Panc1 (cell line): ENCODE measurements at regions not wholly inside any gene's neighbourhood (a gene's known extent, or its start where the extent isn't known, plus 50 kb on each side); places are given as distances from the start of the nearest gene placed in this dataset.

ENCODE experiments used
- ATAC-seq: fragments of 200-7000 bp; cut with Tn5 transposase; 2 replicates; pipeline ENCODE4 v1.9.1; 2020; ENCODE audit warnings: mild to moderate bottlenecking, moderate library complexity
- BruUV-seq: library from RNA; stranded (reverse); fragments of 400-500 nt; replicated peaks from 2 replicates; lab custom pipeline; 2021; lab: Mats Ljungman, UMichigan
- CTCF ChIA-PET: fragments of 300-600 bp; sonication (Branson Sonifier 250); formaldehyde crosslinking; loops from one replicate; lab custom pipeline; 2022; ENCODE audit warnings: antibody characterized with exemption; lab: Charles Lee
- POLR2A ChIA-PET: fragments of 300-600 bp; sonication (Branson Sonifier 250); formaldehyde crosslinking; loops from one replicate; lab custom pipeline; 2022; ENCODE audit warnings: antibody characterized with exemption; lab: Charles Lee
- DNase-seq: peaks from one replicate; pipeline ENCODE4 v3.0.0-alpha.2; 2010; ENCODE audit warnings: low read depth, low spot score
- H3K27ac ChIP-seq: 2 replicates; pipeline ENCODE4 v1.5.1; 2011; ENCODE audit warnings: mild to moderate bottlenecking, low read length, inconsistent platforms
- H3K27me3 ChIP-seq: fragments of 200-500 bp; sonication (Bioruptor generic); 2 replicates; pipeline ENCODE4 v1.6.0; 2014; ENCODE audit warnings: low read length, inconsistent platforms; ENCODE audit not compliant: control insufficient read depth, insufficient read depth
- H3K36me3 ChIP-seq: fragments of 200-500 bp; sonication (Bioruptor generic); 2 replicates; pipeline ENCODE4 v1.5.1; 2014; ENCODE audit warnings: inconsistent platforms, mild to moderate bottlenecking, low read length, moderate library complexity; ENCODE audit not compliant: control insufficient read depth, insufficient read depth
- H3K4me1 ChIP-seq: 2 replicates; pipeline ENCODE4 v1.5.1; 2011; ENCODE audit warnings: inconsistent platforms, mild to moderate bottlenecking, low read length, moderate library complexity; ENCODE audit not compliant: control insufficient read depth, insufficient read depth
- H3K4me3 ChIP-seq, 2 experiments: 2 replicates each; pipeline ENCODE4 v1.5.1; 2011 to 2012; ENCODE audit warnings: low read depth in 2 of 2, low read length in 2 of 2, mild to moderate bottlenecking in 2 of 2, inconsistent platforms in 1 of 2, moderate library complexity in 1 of 2
- H3K9me3 ChIP-seq: fragments of 200-500 bp; sonication (Bioruptor generic); 2 replicates; pipeline ENCODE4 v1.5.1; 2014; ENCODE audit warnings: low read depth, mild to moderate bottlenecking, inconsistent platforms, low read length, moderate library complexity; ENCODE audit not compliant: control insufficient read depth, insufficient read depth
- POLR2AphosphoS5 ChIP-seq: IDR thresholded peaks from 2 replicates; pipeline ENCODE4 v1.6.1; 2012; ENCODE audit warnings: mild to moderate bottlenecking, low read depth, low read length, moderate library complexity
- SIN3A ChIP-seq: IDR thresholded peaks from 2 replicates; pipeline ENCODE4 v1.6.1; 2012; ENCODE audit warnings: low read depth, mild to moderate bottlenecking, low read length, moderate library complexity, borderline replicate concordance; ENCODE audit not compliant: insufficient read depth
- TCF7L2 ChIP-seq: IDR thresholded peaks from 2 replicates; pipeline ENCODE4 v1.6.1; 2011; ENCODE audit warnings: mild to moderate bottlenecking, low read depth, low read length, inconsistent platforms
- in situ Hi-C: cut with HindIII; loops from 2 replicates; pipeline ENCODE4 v1.10.0; 2016; ENCODE audit warnings: low sequenced_read_pairs, low pct_unique_long_range_greater_than_20kb
- intact Hi-C: fragments of 100-400 bp; cut with micrococcal nuclease; formaldehyde crosslinking; loops from one replicate; pipeline ENCODE4 v1.10.0; 2022; ENCODE audit not compliant: unreplicated experiment
- TF ChIP-seq, protein P1 (sequence below): fragments of 450-650 bp; IDR thresholded peaks from 2 replicates; pipeline ENCODE4 v1.5.1; 2017; ENCODE audit warnings: mild to moderate bottlenecking
- TF ChIP-seq, protein P2 (sequence below), 2 experiments: IDR thresholded peaks; 2 replicates each; pipeline ENCODE4 v1.6.1; 2011 to 2012; ENCODE audit warnings: low read depth in 2 of 2, control low read depth in 1 of 2, low read length in 1 of 2, mild to moderate bottlenecking in 1 of 2, moderate library complexity in 1 of 2; ENCODE audit not compliant: insufficient read depth in 1 of 2

DNA sequence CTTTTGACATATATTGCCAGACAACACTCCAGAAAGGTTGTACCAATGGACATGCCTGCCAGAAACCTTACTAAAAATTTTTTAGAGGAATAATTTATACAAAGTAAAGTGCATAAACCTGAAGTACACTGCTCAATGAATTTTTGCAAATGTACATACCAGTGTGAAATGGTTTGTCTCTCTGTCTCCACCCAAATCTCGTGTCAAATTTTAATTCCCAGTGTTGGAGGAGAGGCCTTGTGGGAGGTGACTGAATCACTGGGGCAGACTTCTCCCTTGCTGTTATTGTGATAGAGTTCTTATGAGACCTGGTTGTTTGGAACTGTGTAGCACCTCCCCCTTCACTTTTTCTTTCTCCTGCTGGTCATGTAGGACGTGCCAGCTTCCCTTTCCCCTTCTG, 168.8 kb downstream of the RWDD3 start:
- H3K27ac ChIP-seq: no peak overlapping the region
- no peak for DNase-seq
- intact Hi-C loops (no loop called here), in situ Hi-C loops (no loop called here)
- ATAC-seq: no peak
- no peaks in the 10 kb centered on the region; the same call in 1 of the 2 replicates for H3K36me3 ChIP-seq
- POLR2A ChIA-PET: no interaction called here
- no peaks in the 10 kb centered on the region for H3K9me3 ChIP-seq
- no TSS peak for BruUV-seq
- TF ChIP-seq, protein P1, sequence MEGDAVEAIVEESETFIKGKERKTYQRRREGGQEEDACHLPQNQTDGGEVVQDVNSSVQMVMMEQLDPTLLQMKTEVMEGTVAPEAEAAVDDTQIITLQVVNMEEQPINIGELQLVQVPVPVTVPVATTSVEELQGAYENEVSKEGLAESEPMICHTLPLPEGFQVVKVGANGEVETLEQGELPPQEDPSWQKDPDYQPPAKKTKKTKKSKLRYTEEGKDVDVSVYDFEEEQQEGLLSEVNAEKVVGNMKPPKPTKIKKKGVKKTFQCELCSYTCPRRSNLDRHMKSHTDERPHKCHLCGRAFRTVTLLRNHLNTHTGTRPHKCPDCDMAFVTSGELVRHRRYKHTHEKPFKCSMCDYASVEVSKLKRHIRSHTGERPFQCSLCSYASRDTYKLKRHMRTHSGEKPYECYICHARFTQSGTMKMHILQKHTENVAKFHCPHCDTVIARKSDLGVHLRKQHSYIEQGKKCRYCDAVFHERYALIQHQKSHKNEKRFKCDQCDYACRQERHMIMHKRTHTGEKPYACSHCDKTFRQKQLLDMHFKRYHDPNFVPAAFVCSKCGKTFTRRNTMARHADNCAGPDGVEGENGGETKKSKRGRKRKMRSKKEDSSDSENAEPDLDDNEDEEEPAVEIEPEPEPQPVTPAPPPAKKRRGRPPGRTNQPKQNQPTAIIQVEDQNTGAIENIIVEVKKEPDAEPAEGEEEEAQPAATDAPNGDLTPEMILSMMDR: no peak
- TF ChIP-seq POLR2AphosphoS5 (no peak), SIN3A (no peak), TCF7L2 (no peak)
- TF ChIP-seq, protein P2, sequence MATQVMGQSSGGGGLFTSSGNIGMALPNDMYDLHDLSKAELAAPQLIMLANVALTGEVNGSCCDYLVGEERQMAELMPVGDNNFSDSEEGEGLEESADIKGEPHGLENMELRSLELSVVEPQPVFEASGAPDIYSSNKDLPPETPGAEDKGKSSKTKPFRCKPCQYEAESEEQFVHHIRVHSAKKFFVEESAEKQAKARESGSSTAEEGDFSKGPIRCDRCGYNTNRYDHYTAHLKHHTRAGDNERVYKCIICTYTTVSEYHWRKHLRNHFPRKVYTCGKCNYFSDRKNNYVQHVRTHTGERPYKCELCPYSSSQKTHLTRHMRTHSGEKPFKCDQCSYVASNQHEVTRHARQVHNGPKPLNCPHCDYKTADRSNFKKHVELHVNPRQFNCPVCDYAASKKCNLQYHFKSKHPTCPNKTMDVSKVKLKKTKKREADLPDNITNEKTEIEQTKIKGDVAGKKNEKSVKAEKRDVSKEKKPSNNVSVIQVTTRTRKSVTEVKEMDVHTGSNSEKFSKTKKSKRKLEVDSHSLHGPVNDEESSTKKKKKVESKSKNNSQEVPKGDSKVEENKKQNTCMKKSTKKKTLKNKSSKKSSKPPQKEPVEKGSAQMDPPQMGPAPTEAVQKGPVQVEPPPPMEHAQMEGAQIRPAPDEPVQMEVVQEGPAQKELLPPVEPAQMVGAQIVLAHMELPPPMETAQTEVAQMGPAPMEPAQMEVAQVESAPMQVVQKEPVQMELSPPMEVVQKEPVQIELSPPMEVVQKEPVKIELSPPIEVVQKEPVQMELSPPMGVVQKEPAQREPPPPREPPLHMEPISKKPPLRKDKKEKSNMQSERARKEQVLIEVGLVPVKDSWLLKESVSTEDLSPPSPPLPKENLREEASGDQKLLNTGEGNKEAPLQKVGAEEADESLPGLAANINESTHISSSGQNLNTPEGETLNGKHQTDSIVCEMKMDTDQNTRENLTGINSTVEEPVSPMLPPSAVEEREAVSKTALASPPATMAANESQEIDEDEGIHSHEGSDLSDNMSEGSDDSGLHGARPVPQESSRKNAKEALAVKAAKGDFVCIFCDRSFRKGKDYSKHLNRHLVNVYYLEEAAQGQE (IDR thresholded peaks at IDR 0.05; ENCODE audit: insufficient read depth in 1 of 2, low read depth in 2 of 2, low read length in 1 of 2): no peak
- no peaks in the 10 kb centered on the region for H3K27me3 ChIP-seq
- no peak overlapping the region for H3K4me3 ChIP-seq
- CTCF ChIA-PET: no interaction called here
- no peaks in the 10 kb centered on the region for H3K4me1 ChIP-seq

DNA sequence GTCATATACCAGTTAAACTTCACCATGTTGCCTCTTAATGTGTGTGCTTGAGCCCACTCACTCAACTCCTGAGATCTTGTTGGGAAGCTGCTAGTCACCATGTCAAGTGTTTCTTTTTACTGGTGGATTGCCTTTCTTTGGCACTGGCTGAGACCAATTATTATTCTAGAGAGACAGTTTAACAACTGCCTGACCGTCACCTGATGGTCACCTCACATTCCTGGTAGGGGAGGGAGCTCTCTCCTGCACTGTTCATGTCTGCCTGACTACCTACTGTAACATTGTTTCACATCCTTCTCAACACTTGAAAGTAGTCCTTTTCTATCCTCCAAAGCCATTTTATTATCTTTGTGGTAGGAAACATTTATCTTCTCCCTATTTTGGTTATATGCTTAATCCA, 172.3 kb downstream of the RWDD3 start:
- ChIA-PET POLR2A (no interaction called here), CTCF (no interaction called here)
- no peak overlapping the region for H3K27ac ChIP-seq
- no peaks in the 10 kb centered on the region for H3K4me1 ChIP-seq
- H3K36me3 ChIP-seq: no peaks in the 10 kb centered on the region; the same call in 1 of the 2 replicates
- DNase-seq (no peak), ATAC-seq (no peak)
- H3K9me3 ChIP-seq: no peaks in the 10 kb centered on the region
- BruUV-seq: no TSS peak
- intact Hi-C loops: no loop called here
- in situ Hi-C loops: no loop called here
- H3K27me3 ChIP-seq: no peaks in the 10 kb centered on the region
- H3K4me3 ChIP-seq: no peak overlapping the region
- TF ChIP-seq POLR2AphosphoS5: no peak
- TF ChIP-seq, protein P2 (IDR thresholded peaks at IDR 0.05; ENCODE audit: insufficient read depth in 1 of 2, low read depth in 2 of 2, low read length in 1 of 2): no peak
- TF ChIP-seq, protein P1: no peak
- no peak for TF ChIP-seq SIN3A
- no peak for TF ChIP-seq TCF7L2
